ENCODE measurements at regions not wholly inside any gene's neighbourhood (a gene's known extent, or its start where the extent isn't known, plus 50 kb on each side); places are given as distances from the start of the nearest gene placed in this dataset.

DNA sequence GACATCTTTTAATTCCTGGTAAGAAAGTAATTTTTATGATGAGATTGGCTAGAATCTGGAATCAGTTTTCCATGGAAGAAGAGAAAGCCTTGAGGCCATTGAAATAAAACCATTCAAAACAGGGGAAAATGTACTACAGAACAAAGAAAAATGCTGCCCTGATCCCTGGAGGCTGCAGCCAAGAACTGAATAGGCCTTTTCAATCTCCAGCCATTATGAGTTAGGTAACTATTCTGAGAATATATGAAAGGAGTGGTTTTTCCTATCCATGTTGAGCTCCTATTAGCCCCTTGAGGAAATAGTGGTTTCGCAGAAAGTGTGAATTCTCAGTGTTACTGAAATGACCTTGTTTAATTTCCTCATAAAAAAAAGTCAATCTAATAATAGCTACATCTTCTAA, 408.5 kb upstream of the GRAMD2B start:
- 100% methylated on average over 1 of the region's 1 CpG for WGBS (ENCODE audit: insufficient coverage)
- intact Hi-C loops (cut with micrococcal nuclease), result no loop called here
- no peaks in the 10 kb centered on the region for H3K36me3 Mint-ChIP-seq

GRCh38 chr5:126015235-126016181, 407.7 kb upstream of the GRAMD2B start:
- Mint-ChIP-seq H3K36me3 (no peaks in the 10 kb centered on the region), H3K4me1 (no peaks in the 10 kb centered on the region), H3K27me3 (ENCODE audit: low read depth in 2 of 2) (no peaks in the 10 kb centered on the region), H3K9me3 (peaks cover 10% of the 10 kb centered on the region in 2 donors), H3K4me3 (no peak overlapping the region), H3K27ac (no peak overlapping the region)
- H3K36me3 ChIP-seq (ENCODE audit: control insufficient read depth, insufficient read depth, low read length), result no peaks in the 10 kb centered on the region
- no peak for DNase-seq
- H3K4me1 ChIP-seq (ENCODE audit: control insufficient read depth, insufficient read depth, low read length), result no peaks in the 10 kb centered on the region
- H3K4me3 ChIP-seq (ENCODE audit: low read length), result no peak overlapping the region
- intact Hi-C loops (cut with micrococcal nuclease), result no loop called here
- H3K9me3 ChIP-seq (ENCODE audit: control insufficient read depth, insufficient read depth, low read length), result no peaks in the 10 kb centered on the region
- TF ChIP-seq, protein P1, sequence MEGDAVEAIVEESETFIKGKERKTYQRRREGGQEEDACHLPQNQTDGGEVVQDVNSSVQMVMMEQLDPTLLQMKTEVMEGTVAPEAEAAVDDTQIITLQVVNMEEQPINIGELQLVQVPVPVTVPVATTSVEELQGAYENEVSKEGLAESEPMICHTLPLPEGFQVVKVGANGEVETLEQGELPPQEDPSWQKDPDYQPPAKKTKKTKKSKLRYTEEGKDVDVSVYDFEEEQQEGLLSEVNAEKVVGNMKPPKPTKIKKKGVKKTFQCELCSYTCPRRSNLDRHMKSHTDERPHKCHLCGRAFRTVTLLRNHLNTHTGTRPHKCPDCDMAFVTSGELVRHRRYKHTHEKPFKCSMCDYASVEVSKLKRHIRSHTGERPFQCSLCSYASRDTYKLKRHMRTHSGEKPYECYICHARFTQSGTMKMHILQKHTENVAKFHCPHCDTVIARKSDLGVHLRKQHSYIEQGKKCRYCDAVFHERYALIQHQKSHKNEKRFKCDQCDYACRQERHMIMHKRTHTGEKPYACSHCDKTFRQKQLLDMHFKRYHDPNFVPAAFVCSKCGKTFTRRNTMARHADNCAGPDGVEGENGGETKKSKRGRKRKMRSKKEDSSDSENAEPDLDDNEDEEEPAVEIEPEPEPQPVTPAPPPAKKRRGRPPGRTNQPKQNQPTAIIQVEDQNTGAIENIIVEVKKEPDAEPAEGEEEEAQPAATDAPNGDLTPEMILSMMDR (IDR thresholded peaks at IDR 0.05), result no peak
- ATAC-seq, result no peak
- H3K27ac ChIP-seq (ENCODE audit: low read length), result no peak overlapping the region
- H3K27me3 ChIP-seq (ENCODE audit: control insufficient read depth, insufficient read depth, low read length), result no peaks in the 10 kb centered on the region
- 86% methylated on average over 6 of the region's 8 CpGs for WGBS (ENCODE audit: insufficient coverage)

More for the DNA sequence above, 408.5 kb upstream of the GRAMD2B start:
- no peak for DNase-seq
- Mint-ChIP-seq H3K4me1 (no peaks in the 10 kb centered on the region), H3K4me3 (no peak overlapping the region), H3K27me3 (ENCODE audit: low read depth in 2 of 2) (no peaks in the 10 kb centered on the region), H3K27ac (no peak overlapping the region), H3K9me3 (peaks cover 11% of the 10 kb centered on the region in 2 donors)
- no peak for ATAC-seq
- Histone ChIP-seq H3K4me1 (ENCODE audit: control insufficient read depth, insufficient read depth, low read length) (no peaks in the 10 kb centered on the region), H3K9me3 (ENCODE audit: control insufficient read depth, insufficient read depth, low read length) (no peaks in the 10 kb centered on the region), H3K27me3 (ENCODE audit: control insufficient read depth, insufficient read depth, low read length) (no peaks in the 10 kb centered on the region), H3K27ac (ENCODE audit: low read length) (no peak overlapping the region), H3K4me3 (ENCODE audit: low read length) (no peak overlapping the region), H3K36me3 (ENCODE audit: control insufficient read depth, insufficient read depth, low read length) (no peaks in the 10 kb centered on the region)
- TF ChIP-seq, protein P1 (IDR thresholded peaks at IDR 0.05), result no peak

DNA sequence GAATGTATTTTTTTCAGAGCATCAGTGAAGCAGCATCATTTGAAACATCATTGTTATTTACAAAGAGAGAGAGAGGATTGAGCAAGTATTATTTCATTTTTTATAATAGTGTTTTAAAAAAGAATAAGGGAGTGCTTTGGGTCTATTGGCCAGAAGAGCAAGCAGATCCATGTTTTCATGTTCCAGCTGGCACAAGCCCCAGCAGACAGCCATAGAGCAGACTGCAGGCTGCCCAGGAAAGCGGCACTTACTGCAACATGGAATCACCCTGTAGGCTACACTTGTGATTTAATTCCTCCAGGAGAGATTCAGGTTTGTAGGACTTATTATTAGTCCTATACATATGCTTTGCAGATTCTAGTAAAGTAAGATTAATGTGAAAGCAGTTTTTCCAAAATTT, 407.0 kb upstream of the GRAMD2B start:
- Mint-ChIP-seq H3K27ac (no peak overlapping the region), H3K36me3 (no peaks in the 10 kb centered on the region), H3K9me3 (peaks cover 10 to 12% of the 10 kb centered on the region in 2 donors), H3K4me1 (no peaks in the 10 kb centered on the region), H3K4me3 (no peak overlapping the region), H3K27me3 (ENCODE audit: low read depth in 2 of 2) (no peaks in the 10 kb centered on the region)
- ATAC-seq, result no peak
- no peak for DNase-seq
- Histone ChIP-seq H3K27me3 (ENCODE audit: control insufficient read depth, insufficient read depth, low read length) (no peaks in the 10 kb centered on the region), H3K36me3 (ENCODE audit: control insufficient read depth, insufficient read depth, low read length) (no peaks in the 10 kb centered on the region), H3K9me3 (ENCODE audit: control insufficient read depth, insufficient read depth, low read length) (no peaks in the 10 kb centered on the region), H3K27ac (ENCODE audit: low read length) (no peak overlapping the region), H3K4me3 (ENCODE audit: low read length) (no peak overlapping the region), H3K4me1 (ENCODE audit: control insufficient read depth, insufficient read depth, low read length) (no peaks in the 10 kb centered on the region)
- TF ChIP-seq, protein P1 (IDR thresholded peaks at IDR 0.05), result no peak
- WGBS (ENCODE audit: insufficient coverage), result 100% methylated on average over 1 of the region's 1 CpG
- intact Hi-C loops (cut with micrococcal nuclease), result no loop called here

Data from natural killer cell (primary cell).